ENCODE measurements at regions not wholly inside any gene's neighbourhood (a gene's known extent, or its start where the extent isn't known, plus 50 kb on each side); places are given as distances from the start of the nearest gene placed in this dataset.
"Not testable (repeated sequence)": the region's sequence is repeated elsewhere in the genome, so short reads cannot be mapped to it uniquely, and the experiment has no call there.

DNA sequence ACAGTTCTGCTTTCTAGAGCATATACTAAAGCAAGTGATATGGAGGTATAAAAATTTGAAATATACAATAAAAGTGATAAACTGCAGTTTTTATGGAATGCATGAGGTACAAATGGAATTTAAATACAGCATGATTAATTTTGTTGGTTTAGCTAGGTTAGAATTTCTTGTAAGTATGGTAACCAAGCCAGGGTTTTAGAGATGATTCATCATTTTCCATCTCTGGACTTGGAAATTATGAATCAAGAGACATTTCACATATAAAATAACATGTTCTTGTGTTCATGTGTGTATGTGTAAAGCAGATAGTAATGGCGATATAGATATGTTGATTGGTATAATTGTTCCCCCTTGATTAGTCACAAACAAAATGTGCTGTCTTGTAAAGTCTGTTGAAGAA lies 1219.8 kb downstream of the CDH8 start:
- Histone ChIP-seq H3K27me3 (ENCODE audit: control insufficient read depth in 3 of 3, insufficient read depth in 3 of 3, low read length in 3 of 3) (no peaks in the 10 kb centered on the region), H3K9me3 (ENCODE audit: control insufficient read depth in 3 of 3, low read length in 3 of 3) (no peaks in the 10 kb centered on the region), H3K4me3 (ENCODE audit: low read length in 3 of 3) (no peak overlapping the region), H3K4me1 (ENCODE audit: control insufficient read depth in 3 of 3, insufficient read depth in 3 of 3, low read length in 3 of 3) (no peaks in the 10 kb centered on the region), H3K9ac (ENCODE audit: low read depth in 1 of 3, low read length in 3 of 3) (no peak overlapping the region), H3K36me3 (ENCODE audit: control insufficient read depth in 3 of 3, insufficient read depth in 3 of 3, low read length in 3 of 3) (no peaks in the 10 kb centered on the region), H3K27ac (ENCODE audit: low read depth, low read length) (no peak overlapping the region)

GRCh38 chr16:60815865-60816264 lies 1220.4 kb downstream of the CDH8 start:
- Histone ChIP-seq H3K27ac (ENCODE audit: low read depth, low read length) (no peak overlapping the region), H3K27me3 (ENCODE audit: control insufficient read depth in 3 of 3, insufficient read depth in 3 of 3, low read length in 3 of 3) (no peaks in the 10 kb centered on the region), H3K4me1 (ENCODE audit: control insufficient read depth in 3 of 3, insufficient read depth in 3 of 3, low read length in 3 of 3) (no peaks in the 10 kb centered on the region), H3K9me3 (ENCODE audit: control insufficient read depth in 3 of 3, low read length in 3 of 3) (no peaks in the 10 kb centered on the region), H3K4me3 (ENCODE audit: low read length in 3 of 3) (no peak overlapping the region), H3K36me3 (ENCODE audit: control insufficient read depth in 3 of 3, insufficient read depth in 3 of 3, low read length in 3 of 3) (no peaks in the 10 kb centered on the region), H3K9ac (ENCODE audit: low read depth in 1 of 3, low read length in 3 of 3) (no peak overlapping the region)

DNA sequence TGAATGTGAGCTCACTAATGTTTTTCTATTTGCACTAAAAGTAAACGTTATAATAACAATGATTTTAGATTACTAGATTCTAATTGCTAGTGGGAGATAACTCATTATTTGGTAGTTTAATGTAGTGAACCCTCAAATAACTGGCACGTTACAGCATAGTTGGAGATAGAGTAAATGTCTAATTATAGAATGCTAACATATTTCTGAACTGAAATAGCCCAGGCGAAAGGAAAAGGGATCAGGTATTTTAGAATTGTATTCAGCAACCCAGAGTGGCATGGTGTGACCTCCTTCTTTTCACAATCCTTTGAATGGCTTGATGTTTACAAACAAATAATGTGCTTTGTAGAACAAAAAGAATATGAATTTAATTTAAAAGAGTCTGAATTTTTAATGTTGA lies 1221.2 kb downstream of the CDH8 start:
- Histone ChIP-seq H3K27me3 (ENCODE audit: control insufficient read depth in 3 of 3, insufficient read depth in 3 of 3, low read length in 3 of 3) (no peaks in the 10 kb centered on the region), H3K4me3 (ENCODE audit: low read length in 3 of 3) (no peak overlapping the region), H3K27ac (ENCODE audit: low read depth, low read length) (no peak overlapping the region), H3K4me1 (ENCODE audit: control insufficient read depth in 3 of 3, insufficient read depth in 3 of 3, low read length in 3 of 3) (no peaks in the 10 kb centered on the region), H3K36me3 (ENCODE audit: control insufficient read depth in 3 of 3, insufficient read depth in 3 of 3, low read length in 3 of 3) (no peaks in the 10 kb centered on the region), H3K9me3 (ENCODE audit: control insufficient read depth in 3 of 3, low read length in 3 of 3) (no peaks in the 10 kb centered on the region), H3K9ac (ENCODE audit: low read depth in 1 of 3, low read length in 3 of 3) (no peak overlapping the region)

- Histone ChIP-seq H3K4me1 (ENCODE audit: control insufficient read depth in 3 of 3, insufficient read depth in 3 of 3, low read length in 3 of 3) (no peaks in the 10 kb centered on the region), H3K4me3 (ENCODE audit: low read length in 3 of 3) (no peak overlapping the region), H3K36me3 (ENCODE audit: control insufficient read depth in 3 of 3, insufficient read depth in 3 of 3, low read length in 3 of 3) (no peaks in the 10 kb centered on the region), H3K27ac (ENCODE audit: low read depth, low read length) (no peak overlapping the region), H3K9ac (ENCODE audit: low read depth in 1 of 3, low read length in 3 of 3) (no peak overlapping the region), H3K27me3 (ENCODE audit: control insufficient read depth in 3 of 3, insufficient read depth in 3 of 3, low read length in 3 of 3) (no peaks in the 10 kb centered on the region), H3K9me3 (ENCODE audit: control insufficient read depth in 3 of 3, low read length in 3 of 3) (no peaks in the 10 kb centered on the region)
Measured at GRCh38 chr16:60811657-60812056, 1224.6 kb downstream of the CDH8 start.

- H3K27ac ChIP-seq (ENCODE audit: low read depth, low read length), result no peak overlapping the region
- no peaks in the 10 kb centered on the region for H3K27me3 ChIP-seq (ENCODE audit: control insufficient read depth in 3 of 3, insufficient read depth in 3 of 3, low read length in 3 of 3)
Measured at GRCh38 chr16:60811051-60811608, 1225.1 kb downstream of the CDH8 start.

GRCh38 chr16:60810250-60810649 lies 1226.0 kb downstream of the CDH8 start:
- H3K4me1 ChIP-seq (ENCODE audit: control insufficient read depth in 3 of 3, insufficient read depth in 3 of 3, low read length in 3 of 3), result no peaks in the 10 kb centered on the region
- H3K36me3 ChIP-seq (ENCODE audit: control insufficient read depth in 3 of 3, insufficient read depth in 3 of 3, low read length in 3 of 3), result no peaks in the 10 kb centered on the region
- H3K27ac ChIP-seq (ENCODE audit: low read depth, low read length), result no peak overlapping the region
- no peaks in the 10 kb centered on the region for H3K27me3 ChIP-seq (ENCODE audit: control insufficient read depth in 3 of 3, insufficient read depth in 3 of 3, low read length in 3 of 3)
- no peaks in the 10 kb centered on the region for H3K9me3 ChIP-seq (ENCODE audit: control insufficient read depth in 3 of 3, low read length in 3 of 3)
- no peak overlapping the region for H3K9ac ChIP-seq (ENCODE audit: low read depth in 1 of 3, low read length in 3 of 3)
- H3K4me3 ChIP-seq (ENCODE audit: low read length in 3 of 3), result no peak overlapping the region

More at GRCh38 chr16:60811051-60811608, 1225.1 kb downstream of the CDH8 start:
- no peak overlapping the region for H3K9ac ChIP-seq (ENCODE audit: low read depth in 1 of 3, low read length in 3 of 3)
- no peaks in the 10 kb centered on the region for H3K9me3 ChIP-seq (ENCODE audit: control insufficient read depth in 3 of 3, low read length in 3 of 3)
- no peak overlapping the region for H3K4me3 ChIP-seq (ENCODE audit: low read length in 3 of 3)
- no peaks in the 10 kb centered on the region for H3K4me1 ChIP-seq (ENCODE audit: control insufficient read depth in 3 of 3, insufficient read depth in 3 of 3, low read length in 3 of 3)
- H3K36me3 ChIP-seq (ENCODE audit: control insufficient read depth in 3 of 3, insufficient read depth in 3 of 3, low read length in 3 of 3), result no peaks in the 10 kb centered on the region

DNA sequence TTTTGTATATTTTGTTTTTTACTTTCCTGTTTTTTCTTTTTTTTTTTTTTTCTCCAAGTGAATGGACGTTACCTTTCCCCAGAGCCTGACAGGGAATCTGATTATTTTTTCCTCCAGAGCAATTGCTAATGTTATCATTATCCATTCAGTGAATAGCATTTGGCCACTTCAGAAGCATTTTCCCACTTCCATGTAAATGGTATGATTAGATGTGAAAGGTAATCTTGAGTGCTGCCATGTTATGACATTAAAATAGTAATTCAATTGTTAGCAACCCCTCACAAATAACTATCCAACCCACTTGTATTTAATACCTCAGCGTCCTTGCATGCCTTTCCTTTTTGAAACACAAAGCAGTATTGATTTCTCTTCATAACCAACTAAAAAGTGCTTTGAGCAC lies 1243.8 kb downstream of the CDH8 start:
- Histone ChIP-seq H3K4me1 (ENCODE audit: control insufficient read depth in 3 of 3, insufficient read depth in 3 of 3, low read length in 3 of 3) (no peaks in the 10 kb centered on the region), H3K9me3 (ENCODE audit: control insufficient read depth in 3 of 3, low read length in 3 of 3) (no peaks in the 10 kb centered on the region), H3K4me3 (ENCODE audit: low read length in 3 of 3) (no peak overlapping the region), H3K36me3 (ENCODE audit: control insufficient read depth in 3 of 3, insufficient read depth in 3 of 3, low read length in 3 of 3) (no peaks in the 10 kb centered on the region), H3K27ac (ENCODE audit: low read depth, low read length) (no peak overlapping the region), H3K9ac (ENCODE audit: low read depth in 1 of 3, low read length in 3 of 3) (no peak overlapping the region), H3K27me3 (ENCODE audit: control insufficient read depth in 3 of 3, insufficient read depth in 3 of 3, low read length in 3 of 3) (no peaks in the 10 kb centered on the region)

DNA sequence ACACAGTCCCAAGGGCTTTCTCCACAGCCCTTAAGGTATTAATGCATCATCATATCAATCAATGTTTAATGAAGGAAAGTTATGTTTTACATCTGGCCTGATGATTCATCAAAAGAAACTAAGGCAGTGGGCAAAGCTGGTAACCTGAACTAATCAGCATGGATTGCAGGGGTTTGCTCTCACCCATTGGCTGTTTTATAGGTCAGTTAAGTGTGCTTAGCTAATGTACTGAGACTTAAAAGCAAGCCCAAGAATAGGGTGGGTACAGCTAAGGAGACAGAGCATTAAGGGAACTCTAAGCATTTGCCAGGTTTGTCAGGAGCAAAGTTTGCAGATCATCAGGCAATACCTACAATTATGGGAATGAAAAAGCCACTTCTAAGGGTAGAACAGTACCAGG lies 1247.6 kb downstream of the CDH8 start:
- H3K27ac ChIP-seq (ENCODE audit: low read depth, low read length), result no peak overlapping the region
- H3K4me1 ChIP-seq (ENCODE audit: control insufficient read depth in 3 of 3, insufficient read depth in 3 of 3, low read length in 3 of 3), result no peaks in the 10 kb centered on the region
- no peak overlapping the region for H3K4me3 ChIP-seq (ENCODE audit: low read length in 3 of 3)
- H3K9me3 ChIP-seq (ENCODE audit: control insufficient read depth in 3 of 3, low read length in 3 of 3), result no peaks in the 10 kb centered on the region
- H3K27me3 ChIP-seq (ENCODE audit: control insufficient read depth in 3 of 3, insufficient read depth in 3 of 3, low read length in 3 of 3), result no peaks in the 10 kb centered on the region
- H3K9ac ChIP-seq (ENCODE audit: low read depth in 1 of 3, low read length in 3 of 3), result no peak overlapping the region
- no peaks in the 10 kb centered on the region for H3K36me3 ChIP-seq (ENCODE audit: control insufficient read depth in 3 of 3, insufficient read depth in 3 of 3, low read length in 3 of 3)

GRCh38 chr16:60776281-60776680 lies 1260.0 kb downstream of the CDH8 start:
- no peaks in the 10 kb centered on the region for H3K27me3 ChIP-seq (ENCODE audit: control insufficient read depth in 3 of 3, insufficient read depth in 3 of 3, low read length in 3 of 3)
- H3K4me3 ChIP-seq (ENCODE audit: low read length in 3 of 3), result no peak overlapping the region
- H3K9me3 ChIP-seq (ENCODE audit: control insufficient read depth in 3 of 3, low read length in 3 of 3), result no peaks in the 10 kb centered on the region
- H3K27ac ChIP-seq (ENCODE audit: low read depth, low read length), result no peak overlapping the region
- no peaks in the 10 kb centered on the region for H3K4me1 ChIP-seq (ENCODE audit: control insufficient read depth in 3 of 3, insufficient read depth in 3 of 3, low read length in 3 of 3)
- H3K36me3 ChIP-seq (ENCODE audit: control insufficient read depth in 3 of 3, insufficient read depth in 3 of 3, low read length in 3 of 3), result no peaks in the 10 kb centered on the region
- no peak overlapping the region for H3K9ac ChIP-seq (ENCODE audit: low read depth in 1 of 3, low read length in 3 of 3)

DNA sequence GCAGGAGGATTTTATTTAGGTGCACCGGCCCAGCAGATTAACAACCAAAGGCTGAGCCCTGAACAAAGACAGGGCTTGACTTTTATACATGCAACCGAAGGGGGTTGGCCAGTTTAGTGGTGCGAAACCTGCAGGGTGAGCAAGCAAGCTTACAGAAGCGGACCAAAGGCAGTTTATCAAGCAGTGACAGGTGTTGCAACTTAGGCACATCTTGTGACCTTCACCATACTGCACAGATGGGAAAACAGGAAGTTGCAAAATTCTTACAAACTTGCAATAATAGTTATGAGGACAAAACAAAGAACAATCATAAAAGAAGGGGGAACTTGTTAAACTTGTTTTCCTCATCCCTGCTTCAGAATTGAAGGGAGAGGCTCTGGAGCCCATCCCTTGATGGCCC lies 1265.1 kb downstream of the CDH8 start:
- no peak overlapping the region for H3K9ac ChIP-seq (ENCODE audit: low read depth in 1 of 3, low read length in 3 of 3)
- no peaks in the 10 kb centered on the region for H3K9me3 ChIP-seq (ENCODE audit: control insufficient read depth in 3 of 3, low read length in 3 of 3)
- no peaks in the 10 kb centered on the region for H3K27me3 ChIP-seq (ENCODE audit: control insufficient read depth in 3 of 3, insufficient read depth in 3 of 3, low read length in 3 of 3)
- no peaks in the 10 kb centered on the region for H3K36me3 ChIP-seq (ENCODE audit: control insufficient read depth in 3 of 3, insufficient read depth in 3 of 3, low read length in 3 of 3)
- no peaks in the 10 kb centered on the region for H3K4me1 ChIP-seq (ENCODE audit: control insufficient read depth in 3 of 3, insufficient read depth in 3 of 3, low read length in 3 of 3)
- H3K27ac ChIP-seq (ENCODE audit: low read depth, low read length), result no peak overlapping the region
- no peak overlapping the region for H3K4me3 ChIP-seq (ENCODE audit: low read length in 3 of 3)

GRCh38 chr16:60770384-60770783 lies 1265.9 kb downstream of the CDH8 start:
- H3K4me3 ChIP-seq (ENCODE audit: low read length in 3 of 3); H3K9me3 ChIP-seq (ENCODE audit: control insufficient read depth in 3 of 3, low read length in 3 of 3); H3K4me1 ChIP-seq (ENCODE audit: control insufficient read depth in 3 of 3, insufficient read depth in 3 of 3, low read length in 3 of 3); H3K27ac ChIP-seq (ENCODE audit: low read depth, low read length); H3K27me3 ChIP-seq (ENCODE audit: control insufficient read depth in 3 of 3, insufficient read depth in 3 of 3, low read length in 3 of 3); H3K9ac ChIP-seq (ENCODE audit: low read depth in 1 of 3, low read length in 3 of 3); H3K36me3 ChIP-seq (ENCODE audit: control insufficient read depth in 3 of 3, insufficient read depth in 3 of 3, low read length in 3 of 3): not testable (repeated sequence)
